Loucy (cell line): ENCODE measurements at regions not wholly inside any gene's neighbourhood (a gene's known extent, or its start where the extent isn't known, plus 50 kb on each side); places are given as distances from the start of the nearest gene placed in this dataset.

ENCODE experiments used
- CTCF ChIP-seq: fragments of 200-600 bp; sonication (generic); conservative IDR thresholded peaks from 2 replicates; pipeline ENCODE4 v1.5.1; 2014; ENCODE audit warnings: mild to moderate bottlenecking, antibody characterized with exemption, low read length
- EZH2phosphoT487 ChIP-seq: fragments of 200-600 bp; IDR thresholded peaks from 2 replicates; pipeline ENCODE4 v1.6.1; 2018; ENCODE audit warnings: antibody characterized with exemption, mild to moderate bottlenecking, moderate library complexity, borderline replicate concordance

- TF ChIP-seq CTCF (no peak), EZH2phosphoT487 (no peak)
Observed at GRCh38 chr9:71177901-71178300, 56.5 kb upstream of the TRPM3 start.
